Hepatocyte (in vitro differentiated cells): ENCODE measurements at regions not wholly inside any gene's neighbourhood (a gene's known extent, or its start where the extent isn't known, plus 50 kb on each side); places are given as distances from the start of the nearest gene placed in this dataset.

Experiments
- DNase-seq: peaks from one replicate; pipeline ENCODE4 v3.0.0-alpha.2; 2016; ENCODE audit warnings: low spot score
- H2AFZ ChIP-seq: fragments of 200-600 bp; sonication (generic); 2 replicates; pipeline ENCODE4 v1.6.0; 2016; ENCODE audit warnings: antibody characterized with exemption, mild to moderate bottlenecking
- H3K27ac ChIP-seq: fragments of 200-600 bp; sonication (generic); 2 replicates; pipeline ENCODE4 v1.5.1; 2016; ENCODE audit warnings: mild to moderate bottlenecking
- H3K27me3 ChIP-seq: fragments of 200-600 bp; sonication (generic); 2 replicates; pipeline ENCODE4 v1.6.1; 2016
- H3K36me3 ChIP-seq: fragments of 200-600 bp; sonication (generic); replicated peaks from 2 replicates; pipeline ENCODE4 v1.5.1; 2016; ENCODE audit warnings: low read depth; ENCODE audit not compliant: insufficient read depth
- H3K4me1 ChIP-seq: fragments of 200-600 bp; sonication (generic); 2 replicates; pipeline ENCODE4 v1.5.1; 2016; ENCODE audit warnings: mild to moderate bottlenecking, moderate library complexity; ENCODE audit not compliant: insufficient read depth
- H3K4me2 ChIP-seq: fragments of 200-600 bp; sonication (generic); 2 replicates; pipeline ENCODE4 v1.6.0; 2016
- H3K4me3 ChIP-seq: fragments of 200-600 bp; sonication (generic); 2 replicates; pipeline ENCODE4 v1.5.1; 2016; ENCODE audit warnings: mild to moderate bottlenecking
- H3K79me2 ChIP-seq: fragments of 200-600 bp; sonication (generic); 2 replicates; pipeline ENCODE4 v1.6.0; 2017; ENCODE audit warnings: mild to moderate bottlenecking
- H3K9me2 ChIP-seq: fragments of 200-600 bp; sonication (generic); replicated peaks from 2 replicates; pipeline ENCODE4 v1.6.0; 2017; ENCODE audit warnings: mild to moderate bottlenecking; ENCODE audit not compliant: insufficient read depth
- H3K9me3 ChIP-seq: fragments of 200-600 bp; sonication (generic); 2 replicates; pipeline ENCODE4 v1.5.1; 2016; ENCODE audit warnings: low read depth, mild to moderate bottlenecking
- H4K20me1 ChIP-seq: fragments of 200-600 bp; sonication (generic); 2 replicates; pipeline ENCODE4 v1.6.0; 2016; ENCODE audit warnings: mild to moderate bottlenecking; ENCODE audit not compliant: insufficient read depth, poor library complexity, severe bottlenecking
- CTCF ChIP-seq: fragments of 200-600 bp; sonication (generic); IDR thresholded peaks from 2 replicates; pipeline ENCODE4 v1.5.1; 2016; ENCODE audit warnings: antibody characterized with exemption, mild to moderate bottlenecking; ENCODE audit not compliant: poor library complexity
- EZH2 ChIP-seq: fragments of 200-600 bp; sonication (generic); IDR thresholded peaks from 2 replicates; pipeline ENCODE4 v1.6.1; 2016; ENCODE audit warnings: antibody characterized with exemption, mild to moderate bottlenecking, borderline replicate concordance
- EZH2phosphoT487 ChIP-seq: fragments of 200-600 bp; sonication (generic); IDR thresholded peaks from one replicate; pipeline ENCODE4 v1.6.1; 2018; ENCODE audit warnings: antibody characterized with exemption, mild to moderate bottlenecking, low read depth, moderate library complexity; ENCODE audit not compliant: unreplicated experiment, severe bottlenecking
- WGBS: methylation state at CpG from one replicate; pipeline ENCODE4 v1.1.6; 2016; ENCODE audit warnings: low lambda C conversion rate; ENCODE audit errors: missing lambda C conversion rate; 5-methylcytosine and 5-hydroxymethylcytosine counted together

GRCh38 chr5:100275631-100276030 is 259.5 kb upstream of the FAM174A start:
- Histone ChIP-seq H3K36me3 (no peaks in the 10 kb centered on the region), H3K4me3 (no peak overlapping the region), H3K9me3 (no peaks in the 10 kb centered on the region), H3K79me2 (no peaks in the 10 kb centered on the region), H3K9me2 (no peaks in the 10 kb centered on the region), H3K4me1 (no peaks in the 10 kb centered on the region), H4K20me1 (no peaks in the 10 kb centered on the region), H3K27me3 (no peaks in the 10 kb centered on the region), H3K27ac (no peak overlapping the region), H3K4me2 (no peak overlapping the region), H2AFZ (no peak overlapping the region)
- TF ChIP-seq CTCF: no peak
- TF ChIP-seq EZH2phosphoT487: no peak
- TF ChIP-seq EZH2: no peak
- DNase-seq: no peak
- WGBS: 84% methylated on average over 1 of the region's 1 CpG

GRCh38 chr5:100273846-100274580 is 261.2 kb upstream of the FAM174A start:
- TF ChIP-seq EZH2 (no peak), EZH2phosphoT487 (no peak), CTCF (no peak)
- H3K4me1 ChIP-seq: no peaks in the 10 kb centered on the region
- no peak for DNase-seq
- H3K79me2 ChIP-seq: no peaks in the 10 kb centered on the region
- H4K20me1 ChIP-seq: no peaks in the 10 kb centered on the region
- no peak overlapping the region for H2AFZ ChIP-seq
- H3K27ac ChIP-seq: no peak overlapping the region
- no peaks in the 10 kb centered on the region for H3K27me3 ChIP-seq
- no peaks in the 10 kb centered on the region for H3K9me3 ChIP-seq
- H3K4me2 ChIP-seq: no peak overlapping the region
- 75% methylated on average over 2 of the region's 2 CpGs for WGBS
- H3K4me3 ChIP-seq: no peak overlapping the region
- H3K9me2 ChIP-seq: no peaks in the 10 kb centered on the region
- no peaks in the 10 kb centered on the region for H3K36me3 ChIP-seq

GRCh38 chr5:100270023-100270771 is 265.0 kb upstream of the FAM174A start:
- H4K20me1 ChIP-seq: no peaks in the 10 kb centered on the region
- no peaks in the 10 kb centered on the region for H3K9me3 ChIP-seq
- H2AFZ ChIP-seq: peak overlapping the region; percentile 21
- no peak overlapping the region for H3K4me3 ChIP-seq
- no peak for TF ChIP-seq CTCF
- H3K9me2 ChIP-seq: no peaks in the 10 kb centered on the region
- peak overlapping the region; percentile 30 for H3K4me2 ChIP-seq
- no peaks in the 10 kb centered on the region for H3K36me3 ChIP-seq
- no peaks in the 10 kb centered on the region for H3K4me1 ChIP-seq
- 40% methylated on average over 7 of the region's 7 CpGs for WGBS
- no peaks in the 10 kb centered on the region for H3K79me2 ChIP-seq
- DNase-seq: no peak
- H3K27ac ChIP-seq: no peak overlapping the region
- H3K27me3 ChIP-seq: no peaks in the 10 kb centered on the region
